ENCODE measurements at regions not wholly inside any gene's neighbourhood (a gene's known extent, or its start where the extent isn't known, plus 50 kb on each side); places are given as distances from the start of the nearest gene placed in this dataset.

DNA sequence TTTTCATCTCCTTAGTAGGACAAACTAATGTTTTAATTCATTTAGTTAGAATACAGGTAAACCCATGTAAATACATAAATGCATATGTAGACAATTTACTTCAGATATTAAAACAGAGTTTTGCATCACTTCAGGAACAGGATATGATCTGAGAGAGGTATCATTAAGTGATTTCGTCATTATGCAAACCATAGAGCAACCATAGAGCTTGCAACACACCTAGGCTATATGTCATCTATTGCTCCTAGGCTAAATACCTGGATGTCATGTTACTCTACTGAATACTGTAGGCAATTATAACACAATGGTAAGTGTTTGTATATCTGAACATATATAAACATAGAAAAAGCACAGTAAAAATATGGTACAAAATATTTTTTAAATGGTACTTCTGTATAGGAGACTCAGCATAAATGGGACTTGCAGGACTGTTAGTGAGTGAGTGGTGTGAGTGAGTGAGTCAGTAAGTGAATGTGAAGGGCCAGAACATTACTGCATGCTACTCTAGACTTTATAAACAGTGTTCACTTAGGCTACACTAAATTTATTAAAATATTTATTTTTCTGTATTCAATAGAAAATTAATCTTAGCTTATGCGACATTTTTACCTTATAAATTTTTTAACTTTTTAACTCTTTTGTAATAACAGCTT is 1377.5 kb upstream of the CDH9 start:
- ChIA-PET POLR2A (ENCODE audit: partially characterized antibody) (no interaction called here), CTCF (ENCODE audit: partially characterized antibody) (interaction anchor here (0.6 kb wide), 1 partner anchor 260 kb away, joined by 4 read pairs; no protein-coding TSS in a partner anchor)
- H3K4ac ChIP-seq (replicated peaks; ENCODE audit: insufficient read length, low read depth, low read length) = no peak overlapping the region
- H3K9me3 ChIP-seq (ENCODE audit: insufficient read depth in 2 of 2, low read depth in 1 of 2, low read length in 1 of 2) = peaks cover 0 to 5% of the 10 kb centered on the region in 2 experiments; a peak in 2 of 4 replicates
- H2BK12ac ChIP-seq (ENCODE audit: low read depth, low read length) = no peak overlapping the region
- H3K4me3 ChIP-seq (ENCODE audit: extremely low read depth in 1 of 4, insufficient read depth in 2 of 4, low read depth in 3 of 4, low read length in 4 of 4) = no peak overlapping the region
- H3K27ac ChIP-seq (ENCODE audit: low read depth, low read length) = no peak overlapping the region
- H4K91ac ChIP-seq (replicated peaks; ENCODE audit: insufficient read length, low read length) = no peak overlapping the region
- H3K27me3 ChIP-seq (replicated peaks in 1 of 4; ENCODE audit: control insufficient read depth in 3 of 4, extremely low read depth in 1 of 4, insufficient read depth in 3 of 4, low read length in 3 of 4) = no peaks in the 10 kb centered on the region
- no peaks in the 10 kb centered on the region for H3K4me1 ChIP-seq (replicated peaks in 1 of 4; ENCODE audit: control insufficient read depth in 3 of 4, insufficient read depth in 4 of 4, low read length in 3 of 4)
- FAIRE-seq (no peak), DNase-seq (ENCODE audit: low read depth in 1 of 2, low spot score in 2 of 2) (no peak)
- H3K56ac ChIP-seq (replicated peaks; ENCODE audit: insufficient read length, low read depth, low read length) = no peak overlapping the region
- no peak overlapping the region for H2AFZ ChIP-seq (ENCODE audit: low read length)
- H4K5ac ChIP-seq (ENCODE audit: insufficient read length, low read depth, low read length) = no peak overlapping the region
- no peaks in the 10 kb centered on the region for H4K20me1 ChIP-seq (replicated peaks in 1 of 2; ENCODE audit: control insufficient read depth in 1 of 2, insufficient read depth in 2 of 2, low read length in 2 of 2)
- no peak overlapping the region for H3K9ac ChIP-seq (replicated peaks in 1 of 4; ENCODE audit: extremely low read depth in 1 of 4, low read depth in 3 of 4, low read length in 3 of 4)
- H3K14ac ChIP-seq (ENCODE audit: insufficient read length) = no peak overlapping the region
- no peaks in the 10 kb centered on the region for H3K23me2 ChIP-seq (ENCODE audit: low read depth, low read length)
- no peak overlapping the region for H3K4me2 ChIP-seq (ENCODE audit: insufficient read depth in 1 of 2, low read depth in 2 of 2, low read length in 2 of 2)
- no peak for TF ChIP-seq EP300 (IDR thresholded peaks at IDR 0.05; ENCODE audit: borderline replicate concordance in 1 of 2, low read depth in 2 of 2, low read length in 2 of 2)
- no peak for TF ChIP-seq NANOG (IDR thresholded peaks at IDR 0.05; ENCODE audit: insufficient read depth, low read depth, low read length, poor library complexity, severe bottlenecking)
- TF ChIP-seq TAF1 (IDR thresholded peaks at IDR 0.05; ENCODE audit: low read depth, low read length) = no peak
- TF ChIP-seq, protein P1, sequence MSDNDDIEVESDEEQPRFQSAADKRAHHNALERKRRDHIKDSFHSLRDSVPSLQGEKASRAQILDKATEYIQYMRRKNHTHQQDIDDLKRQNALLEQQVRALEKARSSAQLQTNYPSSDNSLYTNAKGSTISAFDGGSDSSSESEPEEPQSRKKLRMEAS (IDR thresholded peaks at IDR 0.05) = no peak
- no peak for TF ChIP-seq EZH2 (IDR thresholded peaks at IDR 0.05; ENCODE audit: low read depth, low read length, severe bottlenecking)
- TF ChIP-seq SIX5 (IDR thresholded peaks at IDR 0.05; ENCODE audit: low read depth, low read length) = no peak
- TF ChIP-seq CBX8 (IDR thresholded peaks at IDR 0.05; ENCODE audit: borderline replicate concordance, low read depth, low read length) = no peak
- no peak for TF ChIP-seq POLR2A (IDR thresholded peaks at IDR 0.05; ENCODE audit: control extremely low read depth in 1 of 2, low read depth in 2 of 2, low read length in 2 of 2)
- no peak for TF ChIP-seq TAF7 (optimal IDR thresholded peaks at IDR 0.05; ENCODE audit: borderline replicate concordance, low read depth, low read length)
- no peak for TF ChIP-seq RXRA (IDR thresholded peaks at IDR 0.05; ENCODE audit: insufficient read depth, low read depth, low read length)
- no peak for TF ChIP-seq CBX5 (IDR thresholded peaks at IDR 0.05; ENCODE audit: low read depth, low read length)
- no peak overlapping the region for H2BK120ac ChIP-seq (replicated peaks; ENCODE audit: low read depth, low read length)
- no peak overlapping the region for H3K23ac ChIP-seq (ENCODE audit: insufficient read length)
- WGBS, 2 experiments (ENCODE audit: extremely low coverage in 1 of 2, insufficient coverage in 1 of 2, insufficient read length in 1 of 2, insufficient replicate concordance in 2 of 2, low coverage in 1 of 2, low lambda C conversion rate in 2 of 2, missing lambda C conversion rate in 1 of 2) = 92% methylated on average over 2 of the region's 2 CpGs; no CpG with 5 or more reads in 1 of the 2 experiments
- no peak overlapping the region for H2AK5ac ChIP-seq (ENCODE audit: low read depth, low read length)
- H2BK20ac ChIP-seq (ENCODE audit: low read length) = no peak overlapping the region
- H3K79me2 ChIP-seq (ENCODE audit: control insufficient read depth in 1 of 2, insufficient read depth in 2 of 2, low read length in 2 of 2) = no peaks in the 10 kb centered on the region
- no peaks in the 10 kb centered on the region for H3K36me3 ChIP-seq (ENCODE audit: control insufficient read depth in 2 of 4, insufficient read depth in 4 of 4, low read length in 3 of 4)
- no peak overlapping the region for H4K8ac ChIP-seq (ENCODE audit: extremely low read depth, insufficient read depth, low read length)
- H2BK15ac ChIP-seq (ENCODE audit: low read length) = no peak overlapping the region
- H3K79me1 ChIP-seq (ENCODE audit: low read depth, low read length) = no peaks in the 10 kb centered on the region
- H3K18ac ChIP-seq (ENCODE audit: extremely low read depth, low read length) = no peak overlapping the region
- no peak overlapping the region for H2BK5ac ChIP-seq (ENCODE audit: low read depth, low read length)

All from H1 (cell line).